ENCODE measurements at regions not wholly inside any gene's neighbourhood (a gene's known extent, or its start where the extent isn't known, plus 50 kb on each side); places are given as distances from the start of the nearest gene placed in this dataset.

- no peak for TF ChIP-seq YY1 (tag by site-specific recombination; IDR thresholded peaks at IDR 0.05)
- no peak for TF ChIP-seq ZNF449 (tag by site-specific recombination; IDR thresholded peaks at IDR 0.05)
- TF ChIP-seq SP2 (tag by site-specific recombination; IDR thresholded peaks at IDR 0.05), result no peak
- TF ChIP-seq ZNF549 (tag by site-specific recombination; IDR thresholded peaks at IDR 0.05), result no peak
- TF ChIP-seq ZNF394 (tag by site-specific recombination; IDR thresholded peaks at IDR 0.05; ENCODE audit: borderline replicate concordance), result no peak
- TF ChIP-seq ZNF785 (tag by site-specific recombination; IDR thresholded peaks at IDR 0.05), result no peak
- TF ChIP-seq ZSCAN5A (tag by site-specific recombination; IDR thresholded peaks at IDR 0.05), result no peak
Observed at GRCh38 chr16:87165885-87166284, 151.3 kb downstream of the C16orf95 start (continued).

- TF ChIP-seq ZNF560 (tag by site-specific recombination; IDR thresholded peaks at IDR 0.05; ENCODE audit: borderline replicate concordance) (no peak), ZNF48 (tag by site-specific recombination; IDR thresholded peaks at IDR 0.05) (no peak), ZNF266 (tag by site-specific recombination; IDR thresholded peaks at IDR 0.05; ENCODE audit: low read depth) (no peak), ZNF843 (tag by site-specific recombination; IDR thresholded peaks at IDR 0.05) (no peak), ZBTB6 (tag by site-specific recombination; IDR thresholded peaks at IDR 0.05) (no peak), ZNF426 (tag by site-specific recombination; IDR thresholded peaks at IDR 0.05) (no peak), ZNF529 (tag by site-specific recombination; IDR thresholded peaks at IDR 0.05; ENCODE audit: insufficient replicate concordance) (no peak), ZNF776 (tag by site-specific recombination; IDR thresholded peaks at IDR 0.05; ENCODE audit: borderline replicate concordance) (no peak), YY2 (tag by site-specific recombination; IDR thresholded peaks at IDR 0.05) (no peak), ZNF404 (tag by site-specific recombination; IDR thresholded peaks at IDR 0.05) (no peak), ZNF585B (tag by site-specific recombination; IDR thresholded peaks at IDR 0.05) (no peak), PRDM6 (tag by site-specific recombination; IDR thresholded peaks at IDR 0.05) (no peak), ZNF791 (tag by site-specific recombination; IDR thresholded peaks at IDR 0.05) (no peak), ZNF140 (tag by site-specific recombination; IDR thresholded peaks at IDR 0.05) (no peak), REPIN1 (tag by site-specific recombination; IDR thresholded peaks at IDR 0.05; ENCODE audit: low read depth) (no peak), ZNF530 (tag by site-specific recombination; IDR thresholded peaks at IDR 0.05; ENCODE audit: low read depth) (no peak)
- H3K27ac ChIP-seq (ENCODE audit: extremely low read depth, low read depth, low read length), result no peak overlapping the region
- H3K36me3 ChIP-seq (ENCODE audit: control insufficient read depth in 2 of 2, insufficient read depth in 1 of 2, low read length in 2 of 2), result no peaks in the 10 kb centered on the region
- no peaks in the 10 kb centered on the region for H3K9me3 ChIP-seq (ENCODE audit: control insufficient read depth, insufficient read depth, low read depth, low read length)
- H3K4me1 ChIP-seq (ENCODE audit: control insufficient read depth, insufficient read depth, low read length), result no peaks in the 10 kb centered on the region
- no peak overlapping the region for H3K4me3 ChIP-seq (ENCODE audit: low read depth, low read length)
- ChIA-PET POLR2A (no interaction called here), CTCF (no interaction called here)
Observed at GRCh38 chr16:87166321-87166720, 150.9 kb downstream of the C16orf95 start.
